Omental fat pad (tissue), 3 donors: ENCODE measurements at regions not wholly inside any gene's neighbourhood (a gene's known extent, or its start where the extent isn't known, plus 50 kb on each side); places are given as distances from the start of the nearest gene placed in this dataset.

Experiments
- ATAC-seq: fragments of 150-250 bp; one replicate; pipeline ENCODE4 v1.9.1; 2016; ENCODE audit warnings: mild to moderate bottlenecking, moderate library complexity; ENCODE audit not compliant: low FRiP score
- DNase-seq: peaks from one replicate; pipeline ENCODE4 v3.0.0-alpha.2; 2019; ENCODE audit warnings: low spot score
- TF ChIP-seq, protein P1 (sequence below), 3 donors: fragments of 450-650 bp; IDR thresholded peaks; one replicate each; pipeline ENCODE4 v1.5.1; 2016 to 2017; ENCODE audit warnings: antibody characterized with exemption in 3 of 3, mild to moderate bottlenecking in 3 of 3, moderate library complexity in 2 of 3

DNA sequence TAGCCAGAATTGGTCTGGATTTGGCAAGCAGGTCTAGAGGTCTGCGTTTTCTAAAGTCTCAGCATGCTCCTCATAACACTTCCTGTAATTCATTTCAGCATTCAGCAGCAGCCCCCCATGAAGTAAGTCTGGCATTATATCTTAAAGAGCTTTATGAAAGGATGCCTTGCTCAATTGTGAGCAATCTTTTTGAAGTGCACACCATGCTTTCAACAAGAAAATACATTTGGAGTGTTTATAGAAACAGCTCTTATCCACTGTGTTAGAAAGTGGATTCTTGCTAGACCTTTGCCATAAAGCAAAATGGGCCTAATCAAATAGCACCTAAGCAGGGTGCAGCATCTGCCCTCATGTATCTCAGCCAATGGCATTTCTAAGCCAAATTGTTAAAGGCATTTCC, 378.0 kb upstream of the AKR1E2 start:
- ATAC-seq (no peak), DNase-seq (no peak)
- TF ChIP-seq, protein P1, sequence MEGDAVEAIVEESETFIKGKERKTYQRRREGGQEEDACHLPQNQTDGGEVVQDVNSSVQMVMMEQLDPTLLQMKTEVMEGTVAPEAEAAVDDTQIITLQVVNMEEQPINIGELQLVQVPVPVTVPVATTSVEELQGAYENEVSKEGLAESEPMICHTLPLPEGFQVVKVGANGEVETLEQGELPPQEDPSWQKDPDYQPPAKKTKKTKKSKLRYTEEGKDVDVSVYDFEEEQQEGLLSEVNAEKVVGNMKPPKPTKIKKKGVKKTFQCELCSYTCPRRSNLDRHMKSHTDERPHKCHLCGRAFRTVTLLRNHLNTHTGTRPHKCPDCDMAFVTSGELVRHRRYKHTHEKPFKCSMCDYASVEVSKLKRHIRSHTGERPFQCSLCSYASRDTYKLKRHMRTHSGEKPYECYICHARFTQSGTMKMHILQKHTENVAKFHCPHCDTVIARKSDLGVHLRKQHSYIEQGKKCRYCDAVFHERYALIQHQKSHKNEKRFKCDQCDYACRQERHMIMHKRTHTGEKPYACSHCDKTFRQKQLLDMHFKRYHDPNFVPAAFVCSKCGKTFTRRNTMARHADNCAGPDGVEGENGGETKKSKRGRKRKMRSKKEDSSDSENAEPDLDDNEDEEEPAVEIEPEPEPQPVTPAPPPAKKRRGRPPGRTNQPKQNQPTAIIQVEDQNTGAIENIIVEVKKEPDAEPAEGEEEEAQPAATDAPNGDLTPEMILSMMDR (IDR thresholded peaks at IDR 0.05): no peak

DNA sequence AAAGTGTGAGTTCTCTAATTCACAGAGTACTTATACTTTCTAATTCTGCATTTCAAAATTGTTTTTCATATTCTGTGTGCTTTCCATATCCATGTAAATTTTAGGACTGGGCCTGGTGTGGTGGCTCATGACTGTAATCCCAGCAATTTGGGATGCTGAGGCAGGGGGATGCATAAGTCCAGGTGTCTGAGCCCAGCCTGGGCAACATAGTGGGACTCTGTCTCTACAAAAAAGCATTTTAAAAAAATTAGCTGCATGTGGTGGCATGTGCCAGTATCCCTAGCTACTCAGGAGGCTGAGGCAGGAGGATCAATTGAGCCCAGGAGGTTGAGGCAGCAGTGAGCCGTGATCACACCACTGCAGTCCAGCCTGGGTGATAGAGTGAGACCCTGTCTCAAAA, 382.6 kb upstream of the AKR1E2 start:
- ATAC-seq (no peak), DNase-seq (no peak)
- TF ChIP-seq, protein P1 (IDR thresholded peaks at IDR 0.05): no peak

DNA sequence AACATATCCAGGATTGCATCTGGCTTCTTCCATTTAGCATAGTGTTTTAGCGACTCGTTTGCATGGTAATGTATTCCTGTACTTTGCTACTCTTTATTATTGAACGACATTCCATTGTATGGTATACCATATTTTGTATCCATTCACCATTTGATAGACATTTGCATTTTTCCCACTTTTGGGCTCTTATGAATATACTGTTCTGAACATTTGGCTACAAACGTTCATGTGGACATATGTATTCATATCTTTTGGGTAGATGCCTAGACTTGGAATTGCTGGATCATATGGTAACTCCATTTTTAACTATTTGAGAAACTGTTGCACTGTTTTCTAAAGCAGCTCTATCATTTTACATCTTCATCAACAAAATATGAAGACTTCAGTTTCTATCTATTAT, 383.7 kb upstream of the AKR1E2 start:
- DNase-seq: no peak
- TF ChIP-seq, protein P1 (IDR thresholded peaks at IDR 0.05): no peak
- no peak for ATAC-seq

DNA sequence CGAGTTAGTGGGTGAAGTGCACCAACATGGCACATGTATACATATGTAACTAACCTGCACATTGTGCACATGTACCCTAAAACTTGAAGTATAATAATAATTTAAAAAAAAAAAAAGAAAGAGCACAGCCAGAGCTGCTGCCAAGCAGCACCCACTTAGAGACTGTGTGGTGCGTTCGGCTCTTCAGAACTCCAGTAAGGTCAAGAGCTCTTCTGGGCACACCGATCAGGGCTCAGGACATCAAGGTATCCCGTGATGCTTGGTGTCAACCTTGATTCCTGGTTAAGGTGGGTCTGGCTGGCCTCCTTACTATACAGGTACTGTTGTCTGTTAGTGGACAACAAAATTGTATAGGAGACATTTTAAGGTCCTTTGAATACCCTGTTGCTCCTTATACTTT, 385.7 kb upstream of the AKR1E2 start:
- no peak for DNase-seq
- no peak for ATAC-seq
- TF ChIP-seq, protein P1 (IDR thresholded peaks at IDR 0.05): no peak

DNA sequence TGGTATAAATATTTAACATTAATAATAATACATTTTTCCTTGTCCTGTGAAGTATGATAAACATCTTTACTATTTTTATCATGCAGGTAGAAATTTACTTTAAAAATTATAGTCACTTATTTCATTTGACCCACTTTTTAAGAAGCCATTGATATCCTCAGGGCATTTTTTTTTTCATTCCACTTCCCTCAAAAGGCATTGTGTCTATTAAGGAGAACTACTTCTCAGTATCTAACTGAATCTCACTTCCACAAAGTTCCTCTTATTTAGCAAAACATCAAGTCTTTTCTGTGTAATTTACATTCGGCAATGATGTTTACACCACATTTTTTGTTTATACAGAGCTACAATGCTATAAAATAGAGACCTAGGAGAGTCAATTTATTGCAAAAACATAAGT, 388.2 kb upstream of the AKR1E2 start:
- TF ChIP-seq, protein P1 (IDR thresholded peaks at IDR 0.05): no peak

DNA sequence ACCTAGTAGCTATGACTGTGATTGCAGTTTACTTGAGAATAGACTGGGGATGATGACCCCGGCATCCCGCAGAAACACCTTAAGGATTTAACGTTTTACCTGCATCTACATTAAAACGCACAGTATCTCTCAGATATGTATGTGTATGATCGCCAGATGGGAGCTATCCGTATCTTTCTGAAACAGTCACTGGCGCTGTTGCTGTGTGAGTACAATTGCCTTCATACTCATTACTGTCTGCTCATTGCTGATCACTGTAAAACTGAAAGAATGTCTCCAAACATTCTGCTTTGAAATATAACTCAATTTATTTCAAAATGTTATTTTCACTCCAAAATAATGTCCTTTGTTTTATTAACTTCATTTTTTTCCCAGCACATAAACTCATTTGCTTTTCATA, 388.9 kb upstream of the AKR1E2 start:
- TF ChIP-seq, protein P1 (IDR thresholded peaks at IDR 0.05): no peak
- DNase-seq (no peak), ATAC-seq (no peak)

More for the DNA sequence above, 388.2 kb upstream of the AKR1E2 start:
- ATAC-seq (no peak), DNase-seq (no peak)

DNA sequence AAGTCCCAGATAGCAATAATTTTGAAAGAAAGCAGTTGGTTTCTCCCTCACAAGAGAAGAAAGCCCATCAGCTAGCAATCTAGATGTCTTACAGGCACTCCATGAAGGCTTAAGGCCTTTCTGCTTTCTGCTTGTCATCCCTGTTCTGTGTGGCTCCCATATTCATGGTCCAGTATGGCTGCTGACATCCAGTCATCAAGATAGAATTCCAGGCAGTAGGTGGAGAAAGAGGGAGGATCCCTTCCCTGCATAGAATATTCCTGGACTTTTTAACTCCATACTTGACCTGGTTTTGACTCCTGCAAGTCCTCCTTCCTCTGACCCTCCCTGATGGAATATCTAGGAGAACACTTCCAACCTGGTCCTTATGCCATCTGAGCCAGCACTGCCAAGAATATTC, 389.9 kb upstream of the AKR1E2 start:
- no peak for DNase-seq
- ATAC-seq: no peak
- TF ChIP-seq, protein P1 (IDR thresholded peaks at IDR 0.05): no peak
